ENCODE measurements at regions not wholly inside any gene's neighbourhood (a gene's known extent, or its start where the extent isn't known, plus 50 kb on each side); places are given as distances from the start of the nearest gene placed in this dataset.

DNA sequence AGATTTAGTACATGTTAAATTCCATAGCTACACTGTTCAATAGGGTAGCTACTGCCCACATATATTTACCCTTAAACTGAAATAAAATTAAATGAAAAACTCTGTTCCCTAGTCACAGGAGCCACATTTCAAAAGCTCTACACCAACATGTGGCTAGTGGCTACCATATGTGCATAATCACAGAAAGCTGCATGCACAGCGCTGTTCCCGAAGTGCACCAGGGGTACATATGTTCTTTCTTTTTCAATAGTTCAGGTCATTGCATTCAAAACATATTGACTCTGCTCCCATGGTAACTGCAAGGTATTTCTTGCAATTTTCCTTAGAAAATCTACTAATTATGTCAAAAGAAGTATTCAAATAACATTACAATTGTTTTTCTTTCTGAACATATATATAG lies 591.2 kb downstream of the PDHA2 start:
- TF ChIP-seq, protein P1, sequence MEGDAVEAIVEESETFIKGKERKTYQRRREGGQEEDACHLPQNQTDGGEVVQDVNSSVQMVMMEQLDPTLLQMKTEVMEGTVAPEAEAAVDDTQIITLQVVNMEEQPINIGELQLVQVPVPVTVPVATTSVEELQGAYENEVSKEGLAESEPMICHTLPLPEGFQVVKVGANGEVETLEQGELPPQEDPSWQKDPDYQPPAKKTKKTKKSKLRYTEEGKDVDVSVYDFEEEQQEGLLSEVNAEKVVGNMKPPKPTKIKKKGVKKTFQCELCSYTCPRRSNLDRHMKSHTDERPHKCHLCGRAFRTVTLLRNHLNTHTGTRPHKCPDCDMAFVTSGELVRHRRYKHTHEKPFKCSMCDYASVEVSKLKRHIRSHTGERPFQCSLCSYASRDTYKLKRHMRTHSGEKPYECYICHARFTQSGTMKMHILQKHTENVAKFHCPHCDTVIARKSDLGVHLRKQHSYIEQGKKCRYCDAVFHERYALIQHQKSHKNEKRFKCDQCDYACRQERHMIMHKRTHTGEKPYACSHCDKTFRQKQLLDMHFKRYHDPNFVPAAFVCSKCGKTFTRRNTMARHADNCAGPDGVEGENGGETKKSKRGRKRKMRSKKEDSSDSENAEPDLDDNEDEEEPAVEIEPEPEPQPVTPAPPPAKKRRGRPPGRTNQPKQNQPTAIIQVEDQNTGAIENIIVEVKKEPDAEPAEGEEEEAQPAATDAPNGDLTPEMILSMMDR (IDR thresholded peaks at IDR 0.05 in 2 of 3, conservative IDR thresholded peaks at IDR 0.05 in 1 of 3; ENCODE audit: control insufficient read depth in 2 of 3, extremely low read depth in 1 of 3, insufficient read depth in 1 of 3, low read depth in 3 of 3, low read length in 3 of 3), result no peak
- no peak for TF ChIP-seq GABPA (IDR thresholded peaks at IDR 0.05; ENCODE audit: low read depth)
- TF ChIP-seq CBFB (IDR thresholded peaks at IDR 0.05; ENCODE audit: low read depth), result no peak

All from GM12878 (cell line).